GM19043 (cell line): ENCODE measurements at regions not wholly inside any gene's neighbourhood (a gene's known extent, or its start where the extent isn't known, plus 50 kb on each side); places are given as distances from the start of the nearest gene placed in this dataset.

Source experiments
- ATAC-seq: cut with Tn5 transposase; IDR thresholded peaks from one replicate; pipeline ENCODE4 v1.9.1; 2021; ENCODE audit warnings: low read depth; ENCODE audit not compliant: unreplicated experiment

DNA sequence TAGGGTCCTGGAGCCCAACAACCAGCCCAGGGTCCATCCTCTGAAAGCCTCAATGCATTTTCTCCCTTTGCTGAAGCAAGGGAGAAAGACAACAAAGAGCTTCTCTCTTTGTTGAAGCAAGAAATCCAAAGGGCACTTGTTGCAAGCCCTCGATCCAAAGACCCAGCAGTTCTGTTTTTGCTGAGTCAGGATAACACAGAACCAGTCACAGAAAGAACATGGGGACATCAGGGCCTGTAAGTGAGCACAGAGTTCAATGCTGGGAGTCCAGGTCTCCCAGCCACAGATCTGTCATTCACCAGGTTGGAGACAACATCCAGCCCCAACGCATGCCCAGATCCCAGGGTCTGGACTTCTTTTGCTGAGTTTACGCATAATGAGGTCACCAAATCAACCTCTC is 315.8 kb upstream of the KLHL29 start:
- ATAC-seq, result no peak

GRCh38 chr2:23069923-23070322 is 315.1 kb upstream of the KLHL29 start:
- ATAC-seq, result no peak

- no peak for ATAC-seq
These were observed 311.9 kb upstream of the KLHL29 start for GRCh38 chr2:23073056-23073455.

GRCh38 chr2:23073671-23074070 is 311.3 kb upstream of the KLHL29 start:
- ATAC-seq, result no peak

DNA sequence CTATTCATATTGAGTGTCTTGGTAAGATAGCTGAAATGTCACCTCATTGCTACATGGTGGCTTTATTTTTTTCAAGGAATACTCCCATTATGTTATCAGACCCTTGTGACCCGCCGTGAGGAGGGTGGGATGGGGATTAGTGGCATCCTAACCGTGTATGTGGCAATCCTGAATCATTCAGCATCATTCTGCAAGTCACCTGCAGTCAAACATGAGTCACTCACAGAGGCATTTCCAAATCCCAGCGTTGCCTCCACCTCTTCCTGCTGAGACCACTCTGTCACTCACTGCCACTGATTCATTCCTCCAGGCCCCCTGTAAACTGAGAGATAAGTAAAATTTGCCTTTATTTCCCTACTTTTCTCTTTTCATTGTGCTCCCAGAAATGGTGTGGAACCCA is 307.4 kb upstream of the KLHL29 start:
- ATAC-seq, result no peak

- no peak for ATAC-seq
These were observed 306.1 kb upstream of the KLHL29 start for GRCh38 chr2:23078784-23079434.

DNA sequence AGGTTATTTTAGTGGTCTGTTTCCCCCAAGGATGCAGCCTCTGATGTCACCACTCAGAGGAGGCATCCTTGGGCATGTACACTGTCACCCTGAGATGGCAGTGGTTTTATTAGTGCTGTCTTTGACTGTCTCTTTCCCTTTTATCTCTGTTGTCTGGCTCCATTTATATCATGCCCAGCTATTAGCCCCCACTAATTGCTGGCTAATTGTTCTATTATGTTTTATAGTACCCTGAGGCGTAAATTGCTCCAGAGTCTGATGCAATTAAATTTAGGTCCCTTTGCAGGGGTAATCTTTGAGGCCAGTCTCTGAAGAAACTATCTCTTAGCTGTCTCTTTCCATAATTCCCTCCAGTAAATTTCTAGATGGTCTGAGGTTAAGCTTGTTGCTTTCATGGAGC is 301.0 kb upstream of the KLHL29 start:
- no peak for ATAC-seq

- ATAC-seq, result no peak
These were observed 294.0 kb upstream of the KLHL29 start for GRCh38 chr2:23091019-23091418.

DNA sequence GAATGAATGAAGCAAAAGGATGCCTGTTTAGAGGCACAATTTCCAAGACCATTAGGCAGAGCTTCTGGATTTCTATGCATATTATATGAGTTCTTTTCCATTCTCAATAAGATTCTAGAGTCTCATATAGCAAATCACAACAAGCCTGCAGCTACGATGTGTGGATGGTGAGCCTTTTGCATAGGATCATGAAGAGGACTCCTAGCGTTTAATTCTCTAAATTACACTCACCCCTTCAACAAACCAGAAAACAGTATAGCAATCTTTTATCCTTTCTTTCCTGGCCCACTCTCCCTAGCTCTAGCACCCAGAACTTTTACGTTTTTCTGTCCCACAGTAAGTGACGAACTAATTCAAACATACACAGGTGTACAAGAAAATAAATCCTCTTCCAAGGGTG is 293.1 kb upstream of the KLHL29 start:
- no peak for ATAC-seq

- ATAC-seq, result no peak
These were observed 292.1 kb upstream of the KLHL29 start for GRCh38 chr2:23092831-23093230.

GRCh38 chr2:23093513-23093912 is 291.5 kb upstream of the KLHL29 start:
- ATAC-seq, result no peak

DNA sequence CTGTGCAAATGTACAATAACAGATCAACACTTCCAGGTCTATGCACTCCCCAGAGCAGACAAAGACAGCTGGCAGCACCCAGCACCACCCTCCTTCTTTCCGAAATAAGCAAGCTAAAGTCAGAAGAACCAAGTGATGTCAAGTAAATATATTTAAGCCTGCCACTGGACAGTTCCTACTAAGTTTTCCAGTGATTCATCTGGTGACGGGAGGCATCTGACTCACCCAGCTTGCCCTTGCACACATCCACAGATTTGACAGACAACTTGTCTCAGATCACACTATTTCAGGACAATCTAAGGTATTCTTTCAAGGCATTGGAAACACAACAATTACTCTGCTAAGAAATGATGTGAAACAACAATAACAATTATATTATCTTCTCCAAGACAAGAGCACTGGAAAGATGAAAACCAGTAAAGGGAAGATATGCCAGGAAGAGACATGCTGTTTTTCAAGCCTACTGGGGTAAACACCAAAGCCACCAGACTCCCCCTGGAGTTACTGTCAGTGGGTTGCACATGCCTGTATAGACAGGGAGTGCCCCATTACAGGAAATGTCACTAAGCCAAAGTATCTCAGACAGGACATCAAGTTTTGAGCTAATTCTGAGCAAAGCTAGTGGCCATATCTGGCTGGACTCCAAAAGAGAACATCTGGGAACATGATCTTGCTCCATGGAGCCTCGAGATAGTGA is 287.9 kb upstream of the KLHL29 start:
- no peak for ATAC-seq

GRCh38 chr2:23100406-23100805 is 284.6 kb upstream of the KLHL29 start:
- ATAC-seq, result no peak

DNA sequence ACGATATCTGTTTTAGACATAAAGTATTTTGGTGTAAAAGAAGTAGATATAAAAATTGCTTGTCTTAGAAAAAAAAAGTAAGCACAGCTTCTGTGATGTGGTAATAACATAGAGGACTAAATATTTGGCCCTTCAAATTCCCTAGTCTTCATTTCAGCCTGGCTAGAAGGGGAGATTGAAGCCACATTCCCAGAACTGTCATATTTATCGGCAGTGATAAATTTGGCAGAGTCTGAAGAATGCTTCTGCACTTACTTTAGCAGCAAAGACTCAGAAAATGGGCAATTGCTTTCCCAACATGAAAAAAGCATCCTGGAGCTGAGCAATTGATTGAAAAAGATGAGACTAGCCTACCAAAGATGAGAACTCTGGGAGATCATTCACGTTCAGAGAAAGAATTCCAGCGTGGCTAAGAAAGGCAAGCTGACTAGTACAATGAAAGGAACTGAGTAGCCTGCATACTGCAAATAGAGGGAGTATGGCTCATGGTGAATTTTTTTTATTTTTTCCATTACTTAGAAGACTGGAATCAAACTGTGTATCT is 278.7 kb upstream of the KLHL29 start:
- no peak for ATAC-seq

- no peak for ATAC-seq
These were observed 277.5 kb upstream of the KLHL29 start for GRCh38 chr2:23107327-23107941.

DNA sequence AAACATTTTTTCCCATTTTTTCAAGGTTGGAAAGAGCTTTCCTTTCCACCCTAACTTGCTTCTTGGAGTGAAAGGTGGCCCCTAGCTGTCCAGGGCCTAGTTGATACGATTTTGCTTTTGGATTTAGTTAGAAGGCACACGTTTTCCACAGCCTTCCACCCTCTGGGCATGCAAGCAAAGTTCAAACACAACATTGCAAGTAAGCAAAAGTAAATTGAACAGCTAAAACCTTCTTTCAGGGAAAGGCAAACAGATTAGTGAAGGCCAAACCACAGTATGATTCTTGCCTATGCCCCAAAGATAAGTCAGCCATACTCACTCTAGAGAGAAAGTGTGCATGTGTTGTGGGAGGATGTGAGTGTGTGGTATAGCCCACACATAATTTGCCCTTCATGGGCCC is 273.7 kb upstream of the KLHL29 start:
- no peak for ATAC-seq

- ATAC-seq, result no peak
These were observed 272.5 kb upstream of the KLHL29 start for GRCh38 chr2:23112517-23112916.

GRCh38 chr2:23114299-23114698 is 270.7 kb upstream of the KLHL29 start:
- no peak for ATAC-seq

GRCh38 chr2:23118313-23118712 is 266.7 kb upstream of the KLHL29 start:
- no peak for ATAC-seq

DNA sequence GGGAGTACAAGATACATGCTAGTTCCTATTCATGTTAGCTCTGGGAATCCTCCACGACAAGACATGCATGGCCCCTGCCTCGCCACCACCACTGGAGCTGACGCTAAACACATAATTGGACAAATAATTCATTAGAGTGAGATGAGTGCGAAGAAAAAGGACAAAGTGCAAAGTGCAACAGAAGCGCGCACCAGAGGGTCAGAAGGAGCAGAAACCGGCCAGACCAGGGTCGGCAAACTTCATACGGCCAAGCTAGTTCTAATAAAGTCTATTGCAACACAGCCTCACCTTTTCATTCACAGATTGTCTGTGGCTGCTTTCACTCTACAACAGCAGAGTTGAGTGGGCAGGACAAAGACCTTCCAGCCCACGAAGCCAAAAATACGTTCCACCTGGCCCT is 266.1 kb upstream of the KLHL29 start:
- ATAC-seq, result no peak

GRCh38 chr2:23120161-23120560 is 264.8 kb upstream of the KLHL29 start:
- no peak for ATAC-seq
